HEK293 (cell line): ENCODE measurements at regions not wholly inside any gene's neighbourhood (a gene's known extent, or its start where the extent isn't known, plus 50 kb on each side); places are given as distances from the start of the nearest gene placed in this dataset.

Experiments
- CTCF ChIA-PET: fragments of 350-600 bp; formaldehyde crosslinking; extraction: SDS; loops from one replicate; lab custom pipeline; 2021; ENCODE audit warnings: antibody characterized with exemption; lab: Yijun Ruan, JAX
- POLR2A ChIA-PET: fragments of 300-600 bp; formaldehyde crosslinking; extraction: SDS; loops from one replicate; lab custom pipeline; 2020; ENCODE audit warnings: antibody characterized with exemption, inconsistent platforms; lab: Yijun Ruan, JAX
- H3K27ac ChIP-seq: fragments of 200-500 bp; sonication (Bioruptor generic); 2 replicates; pipeline ENCODE4 v1.5.1; 2014; ENCODE audit warnings: low read depth, low read length, control low read depth, inconsistent platforms; ENCODE audit errors: extremely low read depth
- H3K36me3 ChIP-seq, 2 experiments: fragments of 200-500 bp in 1 of 2; sonication (Bioruptor generic) in 1 of 2; 1 replicate in 1 of 2; 2 replicates in 1 of 2; pipeline ENCODE4 v1.5.1; 2014 to 2017; ENCODE audit warnings: inconsistent platforms in 2 of 2, low read length in 2 of 2; ENCODE audit not compliant: control insufficient read depth in 2 of 2, insufficient read depth in 1 of 2
- H3K4me1 ChIP-seq: fragments of 200-500 bp; sonication (Bioruptor generic); 2 replicates; pipeline ENCODE4 v1.5.1; 2014; ENCODE audit warnings: mild to moderate bottlenecking, low read length, inconsistent platforms; ENCODE audit not compliant: control insufficient read depth, insufficient read depth
- H3K4me3 ChIP-seq: 2 replicates; pipeline ENCODE4 v1.5.1; 2011; ENCODE audit warnings: low read depth, mild to moderate bottlenecking, control low read depth, low read length, moderate library complexity
- H3K9me3 ChIP-seq: fragments of 200-500 bp; sonication (Bioruptor generic); 2 replicates; pipeline ENCODE4 v1.5.1; 2014; ENCODE audit warnings: low read depth, low read length, inconsistent platforms; ENCODE audit not compliant: control insufficient read depth, insufficient read depth
- HOXA7 ChIP-seq: sonication (generic); formaldehyde crosslinking; IDR thresholded peaks from 2 replicates; pipeline ENCODE4 v1.8.1; 2022; ENCODE audit warnings: missing genetic modification reagents, borderline replicate concordance
- IKZF3 ChIP-seq: fragments of 450-650 bp; IDR thresholded peaks from 2 replicates; pipeline ENCODE4 v1.5.0; 2018; ENCODE audit warnings: missing biosample characterization, mild to moderate bottlenecking, missing genetic modification characterization, moderate library complexity
- WT1 ChIP-seq: fragments of 450-650 bp; formaldehyde crosslinking; IDR thresholded peaks from 2 replicates; pipeline ENCODE4 v1.5.1; 2016; ENCODE audit warnings: missing biosample characterization, missing genetic modification characterization
- ZBTB17 ChIP-seq: fragments of 450-650 bp; formaldehyde crosslinking; IDR thresholded peaks from 2 replicates; pipeline ENCODE4 v1.5.1; 2016; ENCODE audit warnings: missing biosample characterization, missing genetic modification characterization
- ZBTB21 ChIP-seq: fragments of 450-650 bp; formaldehyde crosslinking; IDR thresholded peaks from 2 replicates; pipeline ENCODE4 v1.5.1; 2017; ENCODE audit warnings: missing biosample characterization, missing genetic modification characterization
- ZNF169 ChIP-seq: fragments of 450-650 bp; formaldehyde crosslinking; IDR thresholded peaks from 2 replicates; pipeline ENCODE4 v1.5.1; 2016; ENCODE audit warnings: missing biosample characterization, missing genetic modification characterization
- ZNF184 ChIP-seq: fragments of 450-650 bp; IDR thresholded peaks from 2 replicates; pipeline ENCODE4 v1.5.1; 2018; ENCODE audit warnings: missing biosample characterization, mild to moderate bottlenecking, missing genetic modification characterization
- ZNF274 ChIP-seq, 2 experiments: fragments of 200-500 bp in 1 of 2; fragments of 450-650 bp in 1 of 2; sonication (Bioruptor generic) in 1 of 2; formaldehyde crosslinking in 1 of 2; IDR thresholded peaks; 2 replicates each; pipeline versions ENCODE4 v1.5.1 to v1.6.1; 2014 to 2016; ENCODE audit warnings: borderline replicate concordance in 1 of 2, inconsistent platforms in 1 of 2, low read length in 1 of 2, missing biosample characterization in 1 of 2, missing genetic modification characterization in 1 of 2
- ZNF404 ChIP-seq: fragments of 450-650 bp; formaldehyde crosslinking; IDR thresholded peaks from 2 replicates; pipeline ENCODE4 v1.5.1; 2017; ENCODE audit warnings: missing biosample characterization, missing genetic modification characterization
- ZNF433 ChIP-seq: fragments of 450-650 bp; formaldehyde crosslinking; IDR thresholded peaks from 2 replicates; pipeline ENCODE4 v1.5.1; 2016; ENCODE audit warnings: missing biosample characterization, missing genetic modification characterization, low read depth
- ZNF510 ChIP-seq: fragments of 450-650 bp; formaldehyde crosslinking; IDR thresholded peaks from 2 replicates; pipeline ENCODE4 v1.5.1; 2018; ENCODE audit warnings: mild to moderate bottlenecking, missing genetic modification characterization, missing biosample characterization; ENCODE audit not compliant: insufficient replicate concordance
- ZNF514 ChIP-seq: fragments of 450-650 bp; formaldehyde crosslinking; IDR thresholded peaks from 2 replicates; pipeline ENCODE4 v1.5.1; 2016; ENCODE audit warnings: missing biosample characterization, missing genetic modification characterization
- ZNF747 ChIP-seq: fragments of 450-650 bp; formaldehyde crosslinking; IDR thresholded peaks from 2 replicates; pipeline ENCODE4 v1.5.1; 2016; ENCODE audit warnings: missing biosample characterization, missing genetic modification characterization
- ZNF76 ChIP-seq: fragments of 450-650 bp; formaldehyde crosslinking; IDR thresholded peaks from 2 replicates; pipeline ENCODE4; 2016; ENCODE audit warnings: low read depth, missing biosample characterization, missing genetic modification characterization, borderline replicate concordance
- ZNF830 ChIP-seq: fragments of 450-650 bp; IDR thresholded peaks from 2 replicates; pipeline ENCODE4 v1.5.0; 2018; ENCODE audit warnings: missing biosample characterization, missing genetic modification characterization, low read depth, mild to moderate bottlenecking, moderate library complexity
- TF ChIP-seq, protein P1 (sequence below): fragments of 450-650 bp; formaldehyde crosslinking; IDR thresholded peaks from 2 replicates; pipeline ENCODE4 v1.5.1; 2016; ENCODE audit warnings: missing biosample characterization, missing genetic modification characterization
- TF ChIP-seq, protein P2 (sequence below): fragments of 450-650 bp; formaldehyde crosslinking; IDR thresholded peaks from 2 replicates; pipeline ENCODE4 v1.5.1; 2017; ENCODE audit warnings: missing biosample characterization, missing genetic modification characterization
- TF ChIP-seq, protein P3 (sequence below): fragments of 450-650 bp; formaldehyde crosslinking; IDR thresholded peaks from 2 replicates; pipeline ENCODE4 v1.5.1; 2016; ENCODE audit warnings: missing biosample characterization, missing genetic modification characterization
- TF ChIP-seq, protein P4 (sequence below): fragments of 450-650 bp; formaldehyde crosslinking; IDR thresholded peaks from 2 replicates; pipeline ENCODE4 v1.5.1; 2017; ENCODE audit warnings: missing biosample characterization, missing genetic modification characterization

DNA sequence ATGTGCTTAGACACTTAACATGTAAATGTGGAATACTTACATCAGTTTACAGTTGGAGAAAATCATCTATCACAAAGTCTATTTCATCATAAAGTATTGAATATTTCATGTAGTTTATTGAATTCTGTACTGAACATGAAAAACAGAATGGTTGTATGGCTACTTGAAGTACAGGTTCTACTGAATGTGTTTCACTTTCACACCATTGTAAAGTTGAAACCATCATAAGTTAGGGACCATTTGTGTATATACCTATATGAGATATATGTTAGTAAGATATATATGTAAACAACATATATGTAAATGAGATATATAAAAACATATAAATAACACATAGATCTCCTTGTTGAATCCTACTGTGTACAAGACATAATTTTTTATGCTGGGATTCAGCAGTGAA is 63.0 kb upstream of the TAF11L2 start:
- Histone ChIP-seq H3K36me3 (no peaks in the 10 kb centered on the region), H3K4me1 (peaks cover 8% of the 10 kb centered on the region), H3K4me3 (no peak overlapping the region), H3K27ac (no peak overlapping the region), H3K9me3 (no peaks in the 10 kb centered on the region)
- TF ChIP-seq ZNF184 (tag by site-specific recombination): no peak
- TF ChIP-seq ZNF514: no peak
- no peak for TF ChIP-seq ZBTB17 (tag by site-specific recombination)
- TF ChIP-seq, protein P1, sequence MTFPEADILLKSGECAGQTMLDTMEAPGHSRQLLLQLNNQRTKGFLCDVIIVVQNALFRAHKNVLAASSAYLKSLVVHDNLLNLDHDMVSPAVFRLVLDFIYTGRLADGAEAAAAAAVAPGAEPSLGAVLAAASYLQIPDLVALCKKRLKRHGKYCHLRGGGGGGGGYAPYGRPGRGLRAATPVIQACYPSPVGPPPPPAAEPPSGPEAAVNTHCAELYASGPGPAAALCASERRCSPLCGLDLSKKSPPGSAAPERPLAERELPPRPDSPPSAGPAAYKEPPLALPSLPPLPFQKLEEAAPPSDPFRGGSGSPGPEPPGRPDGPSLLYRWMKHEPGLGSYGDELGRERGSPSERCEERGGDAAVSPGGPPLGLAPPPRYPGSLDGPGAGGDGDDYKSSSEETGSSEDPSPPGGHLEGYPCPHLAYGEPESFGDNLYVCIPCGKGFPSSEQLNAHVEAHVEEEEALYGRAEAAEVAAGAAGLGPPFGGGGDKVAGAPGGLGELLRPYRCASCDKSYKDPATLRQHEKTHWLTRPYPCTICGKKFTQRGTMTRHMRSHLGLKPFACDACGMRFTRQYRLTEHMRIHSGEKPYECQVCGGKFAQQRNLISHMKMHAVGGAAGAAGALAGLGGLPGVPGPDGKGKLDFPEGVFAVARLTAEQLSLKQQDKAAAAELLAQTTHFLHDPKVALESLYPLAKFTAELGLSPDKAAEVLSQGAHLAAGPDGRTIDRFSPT (tag by site-specific recombination): no peak
- no peak for TF ChIP-seq ZNF830 (tag by site-specific recombination)
- no peak for TF ChIP-seq ZNF510 (tag by site-specific recombination)
- TF ChIP-seq ZNF274 (IDR thresholded peaks at IDR 0.05; ENCODE audit: low read length): no peak
- no peak for TF ChIP-seq ZNF274 (tag by site-specific recombination; IDR thresholded peaks at IDR 0.05; ENCODE audit: borderline replicate concordance)
- ChIA-PET CTCF (interaction anchor here (0.6 kb wide), 1 partner anchor 219 kb away, joined by 5 read pairs; no protein-coding TSS in a partner anchor), POLR2A (no interaction called here)

DNA sequence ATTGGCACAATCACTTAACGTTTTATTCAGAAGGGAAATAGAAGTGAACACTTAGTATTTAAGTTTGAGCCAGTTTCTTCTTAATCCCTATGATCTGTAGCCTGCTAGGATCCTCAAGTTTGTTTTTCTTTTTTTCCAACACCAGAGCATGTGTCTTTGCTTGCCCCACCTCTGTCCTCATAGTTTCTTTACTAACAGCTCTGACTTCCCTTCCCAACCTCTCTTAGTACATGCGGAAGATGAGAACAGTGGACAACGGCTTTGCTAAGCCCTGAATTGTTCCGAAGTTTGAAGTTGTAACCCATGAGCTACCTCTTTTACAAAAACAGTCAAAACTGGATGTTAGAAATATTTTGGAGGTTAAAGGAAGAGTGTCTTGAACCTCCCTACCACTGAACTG is 61.7 kb upstream of the TAF11L2 start:
- POLR2A ChIA-PET: no interaction called here
- no peaks in the 10 kb centered on the region for H3K9me3 ChIP-seq
- H3K4me3 ChIP-seq: no peak overlapping the region
- CTCF ChIA-PET: no interaction called here
- peak overlapping the region; percentile 35 for H3K27ac ChIP-seq
- H3K36me3 ChIP-seq: no peaks in the 10 kb centered on the region
- TF ChIP-seq, protein P2, sequence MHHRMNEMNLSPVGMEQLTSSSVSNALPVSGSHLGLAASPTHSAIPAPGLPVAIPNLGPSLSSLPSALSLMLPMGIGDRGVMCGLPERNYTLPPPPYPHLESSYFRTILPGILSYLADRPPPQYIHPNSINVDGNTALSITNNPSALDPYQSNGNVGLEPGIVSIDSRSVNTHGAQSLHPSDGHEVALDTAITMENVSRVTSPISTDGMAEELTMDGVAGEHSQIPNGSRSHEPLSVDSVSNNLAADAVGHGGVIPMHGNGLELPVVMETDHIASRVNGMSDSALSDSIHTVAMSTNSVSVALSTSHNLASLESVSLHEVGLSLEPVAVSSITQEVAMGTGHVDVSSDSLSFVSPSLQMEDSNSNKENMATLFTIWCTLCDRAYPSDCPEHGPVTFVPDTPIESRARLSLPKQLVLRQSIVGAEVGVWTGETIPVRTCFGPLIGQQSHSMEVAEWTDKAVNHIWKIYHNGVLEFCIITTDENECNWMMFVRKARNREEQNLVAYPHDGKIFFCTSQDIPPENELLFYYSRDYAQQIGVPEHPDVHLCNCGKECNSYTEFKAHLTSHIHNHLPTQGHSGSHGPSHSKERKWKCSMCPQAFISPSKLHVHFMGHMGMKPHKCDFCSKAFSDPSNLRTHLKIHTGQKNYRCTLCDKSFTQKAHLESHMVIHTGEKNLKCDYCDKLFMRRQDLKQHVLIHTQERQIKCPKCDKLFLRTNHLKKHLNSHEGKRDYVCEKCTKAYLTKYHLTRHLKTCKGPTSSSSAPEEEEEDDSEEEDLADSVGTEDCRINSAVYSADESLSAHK (tag by site-specific recombination): no peak
- TF ChIP-seq WT1 (tag by site-specific recombination): no peak
- no peak for TF ChIP-seq IKZF3 (tag by site-specific recombination)
- TF ChIP-seq ZNF404 (tag by site-specific recombination): no peak
- TF ChIP-seq, protein P3, sequence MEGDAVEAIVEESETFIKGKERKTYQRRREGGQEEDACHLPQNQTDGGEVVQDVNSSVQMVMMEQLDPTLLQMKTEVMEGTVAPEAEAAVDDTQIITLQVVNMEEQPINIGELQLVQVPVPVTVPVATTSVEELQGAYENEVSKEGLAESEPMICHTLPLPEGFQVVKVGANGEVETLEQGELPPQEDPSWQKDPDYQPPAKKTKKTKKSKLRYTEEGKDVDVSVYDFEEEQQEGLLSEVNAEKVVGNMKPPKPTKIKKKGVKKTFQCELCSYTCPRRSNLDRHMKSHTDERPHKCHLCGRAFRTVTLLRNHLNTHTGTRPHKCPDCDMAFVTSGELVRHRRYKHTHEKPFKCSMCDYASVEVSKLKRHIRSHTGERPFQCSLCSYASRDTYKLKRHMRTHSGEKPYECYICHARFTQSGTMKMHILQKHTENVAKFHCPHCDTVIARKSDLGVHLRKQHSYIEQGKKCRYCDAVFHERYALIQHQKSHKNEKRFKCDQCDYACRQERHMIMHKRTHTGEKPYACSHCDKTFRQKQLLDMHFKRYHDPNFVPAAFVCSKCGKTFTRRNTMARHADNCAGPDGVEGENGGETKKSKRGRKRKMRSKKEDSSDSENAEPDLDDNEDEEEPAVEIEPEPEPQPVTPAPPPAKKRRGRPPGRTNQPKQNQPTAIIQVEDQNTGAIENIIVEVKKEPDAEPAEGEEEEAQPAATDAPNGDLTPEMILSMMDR (tag by site-specific recombination): no peak
- TF ChIP-seq HOXA7 (CRISPR knock-in tag): no peak
- TF ChIP-seq ZNF76: no peak
- TF ChIP-seq ZBTB21 (tag by site-specific recombination): no peak
- no peak for TF ChIP-seq ZNF747
- no peak for TF ChIP-seq ZNF184 (tag by site-specific recombination)
- no peak for TF ChIP-seq ZNF433 (tag by site-specific recombination)
- no peak for TF ChIP-seq ZNF169 (tag by site-specific recombination)
- TF ChIP-seq, protein P4, sequence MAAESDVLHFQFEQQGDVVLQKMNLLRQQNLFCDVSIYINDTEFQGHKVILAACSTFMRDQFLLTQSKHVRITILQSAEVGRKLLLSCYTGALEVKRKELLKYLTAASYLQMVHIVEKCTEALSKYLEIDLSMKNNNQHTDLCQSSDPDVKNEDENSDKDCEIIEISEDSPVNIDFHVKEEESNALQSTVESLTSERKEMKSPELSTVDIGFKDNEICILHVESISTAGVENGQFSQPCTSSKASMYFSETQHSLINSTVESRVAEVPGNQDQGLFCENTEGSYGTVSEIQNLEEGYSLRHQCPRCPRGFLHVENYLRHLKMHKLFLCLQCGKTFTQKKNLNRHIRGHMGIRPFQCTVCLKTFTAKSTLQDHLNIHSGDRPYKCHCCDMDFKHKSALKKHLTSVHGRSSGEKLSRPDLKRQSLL (tag by site-specific recombination): no peak
- TF ChIP-seq ZNF510 (tag by site-specific recombination): no peak
- peaks cover 8% of the 10 kb centered on the region for H3K4me1 ChIP-seq
